ENCODE measurements at regions not wholly inside any gene's neighbourhood (a gene's known extent, or its start where the extent isn't known, plus 50 kb on each side); places are given as distances from the start of the nearest gene placed in this dataset.

- peak; percentile 75 for DNase-seq (ENCODE audit: low spot score)
These were observed 109.7 kb upstream of the GADL1 start for GRCh38 chr3:31004025-31004678.

DNA sequence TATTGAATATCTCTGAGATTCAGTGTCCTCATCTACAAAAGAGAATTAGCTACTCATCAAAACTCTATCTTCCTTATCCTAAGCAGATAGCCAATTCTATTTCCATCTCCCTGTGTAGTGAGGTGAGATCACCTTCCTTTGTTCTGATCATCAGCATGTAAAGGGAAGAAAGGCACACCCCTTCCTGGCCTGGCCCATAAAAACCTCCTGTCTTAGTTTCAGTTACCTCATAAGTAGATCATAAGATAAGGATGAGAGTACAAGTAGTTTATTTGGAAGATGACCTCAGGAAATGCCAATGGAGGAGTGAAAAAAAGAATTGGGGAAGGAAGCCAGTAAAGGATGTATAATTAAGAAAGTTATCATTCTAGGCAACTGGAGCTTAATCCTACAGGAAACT, 114.5 kb upstream of the GADL1 start:
- DNase-seq (ENCODE audit: low spot score) = no peak

GRCh38 chr3:31009881-31010280, 115.4 kb upstream of the GADL1 start:
- no peak for DNase-seq (ENCODE audit: low spot score)

DNA sequence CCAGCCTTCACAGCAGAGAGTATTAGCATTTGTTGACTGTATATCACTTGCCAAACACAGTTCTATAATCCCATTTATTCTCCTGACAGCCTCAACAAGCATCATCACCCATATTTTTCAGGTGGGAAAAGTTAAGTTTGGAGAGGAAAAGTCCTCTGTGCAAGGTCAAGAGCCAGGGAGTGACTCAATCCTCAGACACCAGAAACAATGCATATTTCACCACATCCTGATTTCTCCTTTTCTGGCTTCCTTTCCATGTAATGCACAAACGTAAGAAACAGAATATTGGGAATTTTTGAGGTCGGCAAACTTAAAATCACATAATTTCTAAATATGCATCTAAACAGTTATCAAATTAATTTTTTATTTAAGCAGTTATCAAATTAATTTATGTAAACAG, 116.0 kb upstream of the GADL1 start:
- DNase-seq (ENCODE audit: low spot score) = peak; percentile 57

DNA sequence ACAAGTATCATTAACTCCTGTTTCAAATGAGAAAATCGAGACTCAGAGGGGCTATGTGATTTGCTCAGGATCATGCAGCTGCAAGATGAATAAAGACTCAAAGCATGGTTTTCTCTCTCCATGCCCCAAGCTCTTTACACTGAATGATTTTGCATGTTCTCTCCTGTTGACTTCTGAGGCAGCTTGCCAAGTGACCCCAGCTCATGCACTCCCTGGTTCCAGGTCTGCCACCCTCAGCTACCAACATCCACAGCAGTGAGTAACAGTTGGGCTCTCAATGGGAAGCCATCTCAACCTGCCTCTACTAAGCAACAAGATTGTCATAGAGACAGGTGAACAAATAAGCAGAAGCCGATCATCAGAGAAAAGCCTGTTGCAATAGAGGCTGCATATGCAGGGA, 116.9 kb upstream of the GADL1 start:
- no peak for DNase-seq (ENCODE audit: low spot score)

DNA sequence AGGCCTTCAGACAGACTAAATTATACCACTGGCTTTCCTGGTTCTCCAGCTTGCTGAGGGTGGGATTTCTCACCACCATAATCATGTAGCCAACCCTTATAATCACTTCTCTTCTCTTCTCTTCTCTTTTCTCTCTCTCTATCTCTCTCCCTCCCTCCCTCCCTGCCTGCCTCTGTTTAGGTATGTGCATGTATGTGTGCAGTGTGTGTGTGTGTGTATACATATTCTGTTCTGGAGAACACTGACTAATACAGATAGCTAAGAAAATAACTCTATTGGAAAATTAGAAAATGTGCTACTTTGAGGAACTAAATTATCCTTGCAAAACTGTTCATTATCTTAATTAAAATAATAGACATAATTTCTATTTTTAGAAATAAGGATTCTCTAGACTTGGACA, 118.6 kb upstream of the GADL1 start:
- DNase-seq (ENCODE audit: low spot score) = no peak

DNA sequence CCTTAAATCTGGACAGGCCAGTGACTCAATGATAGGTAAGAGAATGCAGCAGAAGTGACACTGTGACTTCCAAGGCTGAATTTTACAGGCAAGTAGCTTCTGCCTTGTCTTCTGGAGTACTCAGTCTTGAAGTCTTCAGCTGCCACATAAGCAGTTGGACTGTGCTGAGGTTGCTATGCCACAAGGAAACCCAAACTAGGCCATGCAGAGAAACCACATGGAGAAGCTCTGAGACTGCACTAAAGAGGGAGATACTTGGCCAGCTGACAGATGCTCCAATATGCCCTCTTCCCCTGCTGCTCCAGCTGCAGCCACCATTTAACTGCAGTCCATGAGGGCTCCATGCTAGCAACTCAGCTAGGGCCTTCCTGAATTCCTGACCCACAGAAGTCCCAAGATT, 119.4 kb upstream of the GADL1 start:
- no peak for DNase-seq (ENCODE audit: low spot score)

- DNase-seq (ENCODE audit: low spot score) = peak; percentile 32
These were observed 120.0 kb upstream of the GADL1 start for GRCh38 chr3:31014317-31015040.

DNA sequence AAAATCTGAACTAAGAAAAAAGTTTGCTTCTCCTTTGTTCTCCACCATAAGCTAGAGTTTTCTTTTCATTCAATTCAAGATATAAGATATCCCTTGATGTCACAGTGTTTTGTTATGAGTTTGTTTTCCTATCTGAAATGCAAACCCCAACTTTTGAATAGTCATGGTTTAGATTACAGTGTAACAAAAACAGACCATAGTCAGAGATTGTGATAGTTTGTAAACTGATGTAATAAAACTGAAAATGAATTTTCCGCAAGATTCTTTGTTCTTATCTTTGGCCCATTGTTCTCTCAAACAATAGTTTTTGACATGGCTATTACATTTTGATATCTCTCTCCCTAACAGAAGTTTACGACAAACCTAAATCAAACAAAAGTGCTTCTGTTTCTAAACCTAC, 121.7 kb upstream of the GADL1 start:
- no peak for DNase-seq (ENCODE audit: low spot score)

- no peak for DNase-seq (ENCODE audit: low spot score)
These were observed 128.3 kb upstream of the GADL1 start for GRCh38 chr3:31022716-31023115.

- no peak for DNase-seq (ENCODE audit: low spot score)
These were observed 131.1 kb upstream of the GADL1 start for GRCh38 chr3:31025541-31025940.

DNA sequence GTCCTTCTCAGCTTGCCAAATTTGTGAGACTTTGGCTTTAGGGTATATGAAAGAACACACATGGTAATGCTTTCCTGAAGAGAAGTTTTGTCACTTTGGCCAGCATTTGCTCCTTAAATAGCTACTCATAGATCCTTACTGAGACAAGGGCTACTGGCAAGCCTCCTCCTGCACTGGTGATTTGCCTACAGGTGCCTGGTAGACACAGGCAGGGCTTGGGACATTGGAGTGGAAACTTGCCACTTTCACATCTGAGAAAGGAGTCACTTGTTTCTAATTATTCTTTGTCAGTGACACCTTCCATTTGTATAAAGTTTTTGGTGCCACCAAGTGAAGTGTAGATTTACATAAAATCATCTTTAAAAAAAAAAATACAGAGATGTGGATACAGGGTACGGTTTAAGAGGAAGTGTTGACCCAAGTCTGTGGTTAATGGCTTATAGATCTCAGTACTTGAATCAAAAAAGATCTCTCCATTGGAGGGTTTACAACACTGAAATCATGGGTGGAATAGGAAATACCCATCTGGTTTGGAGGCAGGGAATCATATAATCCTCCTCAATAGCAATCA, 132.8 kb upstream of the GADL1 start:
- DNase-seq (ENCODE audit: low spot score) = no peak

GRCh38 chr3:31027914-31028313, 133.5 kb upstream of the GADL1 start:
- DNase-seq (ENCODE audit: low spot score) = no peak

GRCh38 chr3:31028766-31029165, 134.3 kb upstream of the GADL1 start:
- no peak for DNase-seq (ENCODE audit: low spot score)

DNA sequence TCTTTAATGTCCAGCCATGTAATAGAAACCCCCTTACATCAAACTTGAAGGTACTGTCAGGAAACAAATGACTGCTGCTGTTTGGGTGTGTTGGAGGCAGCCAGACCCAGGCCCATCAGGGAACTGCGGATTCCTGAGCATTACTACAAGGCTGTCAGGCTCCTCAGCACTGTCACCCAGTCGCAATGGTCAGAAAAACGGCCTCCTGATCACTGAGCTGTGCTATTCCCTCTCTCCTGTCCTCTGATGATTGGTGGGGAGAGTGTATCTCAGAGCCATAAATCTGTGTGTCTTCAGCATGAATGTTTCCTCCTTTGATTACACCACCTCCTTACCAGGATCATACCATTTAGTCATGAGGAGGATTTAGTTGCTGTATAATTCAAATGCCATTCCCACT, 135.2 kb upstream of the GADL1 start:
- DNase-seq (ENCODE audit: low spot score) = no peak

DNA sequence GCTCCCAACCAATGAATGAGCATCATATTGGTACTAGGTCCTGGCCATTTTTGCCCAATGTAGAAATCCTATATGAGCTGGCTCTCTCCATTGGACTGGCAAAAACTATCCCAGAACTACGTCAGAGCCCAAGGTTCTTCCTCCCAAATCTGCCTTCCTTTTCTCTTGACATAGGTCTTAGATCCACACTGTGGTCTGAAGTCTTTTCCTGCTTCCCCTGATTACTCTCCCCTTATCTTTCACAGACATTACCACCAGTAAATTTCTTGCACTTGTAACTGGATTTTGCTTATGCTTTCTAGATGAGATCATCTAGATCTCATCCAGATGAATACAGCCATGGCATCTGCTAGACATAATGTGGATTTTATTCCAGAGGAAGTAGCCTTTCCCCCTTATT, 141.2 kb upstream of the GADL1 start:
- peak; percentile 19 for DNase-seq (ENCODE audit: low spot score)

- DNase-seq (ENCODE audit: low spot score) = no peak
These were observed 143.8 kb upstream of the GADL1 start for GRCh38 chr3:31038086-31038739.

GRCh38 chr3:31039145-31039544, 144.7 kb upstream of the GADL1 start:
- no peak for DNase-seq (ENCODE audit: low spot score)

- DNase-seq (ENCODE audit: low spot score) = peak; percentile 70
These were observed 146.9 kb upstream of the GADL1 start for GRCh38 chr3:31041161-31041978.

DNA sequence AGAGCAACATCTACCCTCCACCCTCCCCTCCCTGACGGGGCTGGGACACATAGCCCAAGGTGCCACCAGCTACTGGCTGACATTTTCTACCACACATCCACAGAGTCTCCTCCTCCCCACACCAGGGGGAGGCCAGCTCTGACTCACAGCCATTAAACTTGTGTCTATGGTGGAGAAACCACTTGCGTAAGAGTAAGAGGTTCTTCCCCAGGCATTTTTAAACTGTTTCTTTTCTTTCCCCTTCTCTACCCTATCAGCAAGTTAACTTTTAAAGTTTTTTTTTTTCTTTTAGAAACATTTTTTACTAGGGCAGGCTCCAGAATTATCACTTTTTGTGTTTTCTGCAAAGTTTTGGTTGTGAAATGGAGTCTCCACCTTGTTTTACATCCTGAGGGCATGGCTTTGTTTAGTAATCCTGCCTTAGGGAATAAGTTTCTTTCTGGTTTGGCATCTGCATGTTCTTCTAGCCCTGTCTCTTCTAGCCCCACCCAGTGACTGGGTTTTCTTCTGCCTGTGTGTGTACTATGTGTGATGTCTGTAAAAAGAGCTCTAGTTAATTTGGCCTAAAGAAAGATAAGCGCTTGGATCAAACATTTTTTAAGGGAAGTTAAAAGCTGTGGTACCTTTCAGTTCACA, 148.8 kb upstream of the GADL1 start:
- DNase-seq (ENCODE audit: low spot score) = peak; percentile 26

DNA sequence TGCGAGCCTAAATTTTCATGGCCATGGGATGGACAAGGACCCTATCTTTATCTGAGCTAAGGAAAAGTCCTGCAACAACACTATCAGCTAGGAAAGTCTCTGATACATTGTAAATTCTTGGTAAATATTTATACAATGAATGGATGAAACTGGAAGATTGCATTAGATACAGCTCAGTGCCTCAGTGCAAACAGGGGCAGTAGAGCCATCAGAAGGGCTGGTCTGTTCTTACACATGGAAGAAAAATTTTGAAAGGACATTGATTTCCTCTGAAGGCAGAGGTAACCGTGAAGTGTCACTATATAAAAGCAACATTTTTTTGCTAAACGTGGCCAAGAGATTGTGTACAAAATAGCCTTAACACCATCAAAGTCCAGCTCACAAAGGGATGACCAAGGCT, 153.2 kb upstream of the GADL1 start:
- no peak for DNase-seq (ENCODE audit: low spot score)

- no peak for DNase-seq (ENCODE audit: low spot score)
These were observed 153.7 kb upstream of the GADL1 start for GRCh38 chr3:31048143-31048542.

Data from GM03348 (cell line).